GM12873 (cell line): ENCODE measurements at regions not wholly inside any gene's neighbourhood (a gene's known extent, or its start where the extent isn't known, plus 50 kb on each side); places are given as distances from the start of the nearest gene placed in this dataset.
A peak's percentile ranks its signal among the peaks of the same experiment; 100 is the strongest.

ENCODE experiments used
- TF ChIP-seq, protein P1 (sequence below): IDR thresholded peaks from 2 replicates; pipeline ENCODE4 v1.5.1; 2012; ENCODE audit warnings: low read depth, mild to moderate bottlenecking, moderate library complexity, low read length, control low read depth; ENCODE audit not compliant: insufficient read depth; ENCODE audit errors: missing control alignments

DNA sequence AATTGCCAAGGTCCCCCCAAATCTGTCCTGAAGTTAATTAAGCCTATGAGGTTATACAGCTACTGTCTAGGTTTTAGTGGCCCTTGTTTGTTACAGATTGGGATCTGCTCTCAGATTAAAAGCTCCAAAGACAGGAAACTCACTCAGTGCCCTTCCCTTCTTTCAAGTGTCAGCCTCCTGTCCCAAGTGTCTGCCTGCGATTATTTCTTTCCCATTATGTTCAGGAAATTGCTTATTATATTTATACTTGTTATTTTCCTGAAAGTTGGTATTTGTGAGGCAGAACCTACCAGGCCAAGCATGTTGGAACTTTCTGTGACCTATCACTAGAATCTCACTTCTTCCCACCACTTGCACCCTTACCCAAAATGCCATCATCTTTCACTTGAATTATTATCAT is 173.2 kb downstream of the AREG start:
- TF ChIP-seq, protein P1, sequence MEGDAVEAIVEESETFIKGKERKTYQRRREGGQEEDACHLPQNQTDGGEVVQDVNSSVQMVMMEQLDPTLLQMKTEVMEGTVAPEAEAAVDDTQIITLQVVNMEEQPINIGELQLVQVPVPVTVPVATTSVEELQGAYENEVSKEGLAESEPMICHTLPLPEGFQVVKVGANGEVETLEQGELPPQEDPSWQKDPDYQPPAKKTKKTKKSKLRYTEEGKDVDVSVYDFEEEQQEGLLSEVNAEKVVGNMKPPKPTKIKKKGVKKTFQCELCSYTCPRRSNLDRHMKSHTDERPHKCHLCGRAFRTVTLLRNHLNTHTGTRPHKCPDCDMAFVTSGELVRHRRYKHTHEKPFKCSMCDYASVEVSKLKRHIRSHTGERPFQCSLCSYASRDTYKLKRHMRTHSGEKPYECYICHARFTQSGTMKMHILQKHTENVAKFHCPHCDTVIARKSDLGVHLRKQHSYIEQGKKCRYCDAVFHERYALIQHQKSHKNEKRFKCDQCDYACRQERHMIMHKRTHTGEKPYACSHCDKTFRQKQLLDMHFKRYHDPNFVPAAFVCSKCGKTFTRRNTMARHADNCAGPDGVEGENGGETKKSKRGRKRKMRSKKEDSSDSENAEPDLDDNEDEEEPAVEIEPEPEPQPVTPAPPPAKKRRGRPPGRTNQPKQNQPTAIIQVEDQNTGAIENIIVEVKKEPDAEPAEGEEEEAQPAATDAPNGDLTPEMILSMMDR, result no peak

DNA sequence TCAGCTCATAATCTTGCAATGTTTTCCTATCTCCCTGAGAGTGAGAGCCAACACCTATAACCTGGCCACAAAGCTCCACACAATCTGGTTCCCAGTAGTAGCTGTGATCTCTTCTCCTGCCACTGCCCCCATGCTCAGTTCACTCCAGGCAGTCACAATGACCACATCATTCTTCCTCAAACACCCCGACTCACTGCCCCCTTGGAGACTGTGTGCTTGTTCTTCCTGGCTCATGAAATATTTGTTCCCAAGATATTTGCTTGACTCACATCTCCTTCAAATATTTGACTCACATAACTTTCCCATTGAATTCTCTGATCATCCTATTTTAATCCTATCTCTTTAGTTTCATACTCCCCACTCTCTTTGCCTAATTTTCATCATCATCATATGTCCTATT is 173.7 kb downstream of the AREG start:
- TF ChIP-seq, protein P1, result no peak

DNA sequence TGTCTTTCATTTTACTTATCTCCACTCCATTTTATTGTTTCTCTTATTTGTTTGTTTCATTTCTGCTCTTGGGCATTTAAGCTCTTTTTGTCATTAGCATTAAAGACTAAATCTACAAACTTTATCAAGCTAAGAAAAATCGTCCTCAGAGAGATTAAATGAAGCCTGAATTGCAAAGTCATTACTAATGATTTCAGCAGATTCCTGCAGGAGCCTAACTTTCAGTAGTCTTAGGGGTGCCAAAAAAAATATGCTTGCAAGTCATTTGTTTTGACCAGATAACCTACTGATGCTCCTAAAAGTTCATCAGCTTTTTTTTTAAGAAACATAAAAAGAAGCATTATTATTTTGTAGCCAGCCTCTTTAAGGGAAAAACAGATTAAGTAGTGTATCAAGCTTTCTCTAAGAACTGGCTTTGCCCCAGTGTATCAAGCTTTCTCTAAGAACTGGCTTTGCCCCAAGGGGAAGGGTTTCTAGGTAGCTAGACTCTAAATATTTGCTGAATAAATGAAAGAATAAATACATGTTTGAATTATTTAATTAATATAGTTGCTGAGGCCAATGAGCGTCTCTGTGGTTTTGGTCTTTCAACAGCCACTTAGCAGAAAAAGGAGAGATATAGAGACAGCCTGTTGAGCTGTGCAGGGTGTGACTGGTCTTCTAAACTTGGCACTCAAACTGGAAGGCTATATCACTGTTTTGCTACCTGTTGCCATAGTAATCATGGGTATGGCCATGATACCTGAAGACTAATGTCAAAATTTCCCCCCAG is 174.2 kb downstream of the BTC start:
- TF ChIP-seq, protein P1, result no peak

DNA sequence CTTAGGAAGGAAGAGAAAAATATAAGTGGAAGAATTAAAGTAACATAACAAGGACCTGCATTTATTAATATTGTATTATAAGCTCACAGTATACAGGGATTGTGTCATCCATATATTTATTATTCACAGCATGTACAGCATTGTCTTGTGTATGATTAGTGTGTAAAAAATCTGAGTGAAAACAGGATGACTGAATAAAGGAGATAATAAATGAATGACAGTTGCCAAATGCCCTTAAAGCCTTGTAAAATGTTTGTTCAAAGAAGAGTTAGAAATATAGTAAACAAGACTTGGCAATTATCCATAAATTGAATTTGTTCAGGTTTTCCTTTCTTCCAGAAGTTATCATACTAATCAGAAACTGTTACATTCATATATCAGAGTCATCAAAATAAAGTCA is 172.7 kb downstream of the BTC start:
- TF ChIP-seq, protein P1, result no peak

DNA sequence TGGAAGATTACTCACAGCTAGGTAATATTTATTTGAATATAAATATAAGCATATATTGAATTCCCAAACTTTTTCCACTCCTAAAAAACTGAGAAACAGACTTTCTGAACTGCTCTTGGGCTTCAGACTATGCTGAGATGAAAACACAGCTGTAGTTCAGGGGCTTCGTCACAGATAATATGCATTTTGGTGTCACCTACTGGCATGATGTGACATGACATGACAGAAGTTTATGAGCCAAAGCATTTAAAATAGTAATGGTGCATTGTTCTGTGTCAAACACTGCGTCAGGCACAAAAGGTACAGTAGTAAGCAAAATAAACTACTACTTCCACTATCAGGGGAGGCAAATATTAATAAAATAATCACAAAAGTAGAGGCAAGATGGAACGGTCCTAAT is 171.3 kb downstream of the BTC start:
- TF ChIP-seq, protein P1, result peak; percentile 54

DNA sequence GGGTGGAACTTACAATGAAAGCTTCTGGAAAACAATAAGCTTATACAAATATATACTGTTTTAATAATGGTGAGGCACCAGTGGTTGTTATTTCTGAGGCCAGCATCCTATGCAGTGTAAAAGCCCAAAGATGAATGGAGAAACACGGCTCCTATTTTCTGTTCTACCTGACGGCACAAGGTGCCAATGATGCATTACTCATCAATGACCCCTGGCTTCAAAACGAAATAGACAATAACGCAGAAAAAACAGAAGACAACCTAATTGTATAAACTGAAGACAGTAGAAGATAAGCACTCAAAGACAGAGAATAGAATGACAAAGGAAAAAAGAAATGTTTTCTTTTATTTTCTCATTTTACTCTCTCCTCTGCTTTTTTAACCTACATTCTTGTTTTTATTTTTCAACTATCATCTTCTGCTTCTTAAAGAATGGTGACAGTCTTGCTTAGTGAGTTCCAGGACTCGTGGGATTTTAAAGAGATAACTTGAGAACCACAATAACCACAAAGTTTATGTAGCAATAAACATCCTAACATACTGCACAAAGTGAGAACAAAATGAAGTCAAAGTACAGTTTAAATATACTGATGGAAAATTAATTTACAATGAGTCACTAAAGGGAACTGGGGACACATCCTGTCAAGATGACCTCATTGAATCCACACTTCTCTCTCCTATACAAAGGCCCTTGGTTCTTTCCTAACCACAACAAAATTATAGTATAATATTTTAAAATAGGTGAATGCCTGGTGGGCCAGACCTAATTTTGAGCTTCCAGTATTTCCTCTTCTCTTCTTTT is 169.8 kb downstream of the BTC start:
- TF ChIP-seq, protein P1, result no peak

DNA sequence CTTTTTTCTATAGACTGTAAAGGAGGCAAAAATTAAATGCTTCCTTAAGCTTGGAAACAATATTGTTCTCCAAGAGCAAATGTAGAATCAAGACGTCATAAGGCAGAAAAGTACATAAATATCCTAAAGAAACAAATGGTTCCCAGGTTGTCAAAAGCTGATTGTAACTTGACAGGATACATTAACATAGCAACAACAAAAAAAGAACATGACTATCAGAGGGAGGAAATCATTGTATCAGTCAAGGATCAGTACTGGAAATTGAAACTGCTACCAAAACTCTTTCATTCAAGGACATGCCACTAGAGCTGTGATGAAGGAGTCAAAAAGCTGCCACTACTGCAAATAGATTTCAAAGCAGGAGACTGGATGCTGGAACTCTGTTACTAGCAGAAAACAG is 168.3 kb downstream of the BTC start:
- TF ChIP-seq, protein P1, result no peak
